ENCODE measurements at regions not wholly inside any gene's neighbourhood (a gene's known extent, or its start where the extent isn't known, plus 50 kb on each side); places are given as distances from the start of the nearest gene placed in this dataset.

DNA sequence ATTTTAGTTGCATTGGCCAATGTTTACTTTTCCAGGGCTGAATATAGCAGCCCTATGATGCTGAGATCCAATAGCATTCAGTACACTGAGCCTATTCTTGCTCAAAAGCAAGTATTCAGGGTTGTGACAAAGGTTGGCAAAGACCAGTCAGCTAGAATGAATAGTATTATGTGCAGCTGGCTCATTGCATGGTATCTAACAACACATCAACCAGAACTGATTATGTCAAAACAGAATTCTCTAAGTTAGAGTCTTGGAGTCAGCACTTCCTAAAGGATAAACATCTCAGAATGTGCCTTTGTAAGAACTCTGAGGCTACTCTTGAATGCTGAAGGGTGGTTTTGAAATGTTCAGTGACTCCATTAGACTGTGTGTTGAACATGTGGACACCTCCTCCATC, 774.5 kb upstream of the RGMB start:
- no peak overlapping the region for H3K4me2 ChIP-seq (ENCODE audit: insufficient read depth in 1 of 2, low read depth in 2 of 2, low read length in 2 of 2)
- TF ChIP-seq POLR2A (IDR thresholded peaks at IDR 0.05; ENCODE audit: control extremely low read depth in 1 of 2, low read depth in 2 of 2, low read length in 2 of 2) (no peak), TBP (IDR thresholded peaks at IDR 0.05; ENCODE audit: low read depth, low read length) (no peak), CHD1 (IDR thresholded peaks at IDR 0.05; ENCODE audit: low read depth, low read length) (no peak), RBBP5 (IDR thresholded peaks at IDR 0.05; ENCODE audit: borderline replicate concordance, low read depth, low read length) (no peak), GTF2F1 (IDR thresholded peaks at IDR 0.05; ENCODE audit: borderline replicate concordance, low read depth, low read length) (no peak), SP2 (IDR thresholded peaks at IDR 0.05; ENCODE audit: low read length) (no peak), CTBP2 (IDR thresholded peaks at IDR 0.05; ENCODE audit: borderline replicate concordance, insufficient read depth, insufficient read length, low read length) (no peak)
- TF ChIP-seq, protein P1, sequence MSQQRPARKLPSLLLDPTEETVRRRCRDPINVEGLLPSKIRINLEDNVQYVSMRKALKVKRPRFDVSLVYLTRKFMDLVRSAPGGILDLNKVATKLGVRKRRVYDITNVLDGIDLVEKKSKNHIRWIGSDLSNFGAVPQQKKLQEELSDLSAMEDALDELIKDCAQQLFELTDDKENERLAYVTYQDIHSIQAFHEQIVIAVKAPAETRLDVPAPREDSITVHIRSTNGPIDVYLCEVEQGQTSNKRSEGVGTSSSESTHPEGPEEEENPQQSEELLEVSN (IDR thresholded peaks at IDR 0.05), result no peak
- H2BK5ac ChIP-seq (ENCODE audit: low read depth, low read length), result no peak overlapping the region
- no peak overlapping the region for H3K4ac ChIP-seq (replicated peaks; ENCODE audit: insufficient read length, low read depth, low read length)
- H3K56ac ChIP-seq (replicated peaks; ENCODE audit: insufficient read length, low read depth, low read length), result no peak overlapping the region
- POLR2A ChIA-PET (ENCODE audit: partially characterized antibody), result no interaction called here
- H3K14ac ChIP-seq (ENCODE audit: insufficient read length), result no peak overlapping the region
- no peaks in the 10 kb centered on the region for H3K79me1 ChIP-seq (ENCODE audit: low read depth, low read length)
- no peaks in the 10 kb centered on the region for H3K4me1 ChIP-seq (replicated peaks in 1 of 4; ENCODE audit: control insufficient read depth in 3 of 4, insufficient read depth in 4 of 4, low read length in 3 of 4)
- no peak for DNase-seq (ENCODE audit: low read depth in 1 of 2, low spot score in 2 of 2)
- H3K27ac ChIP-seq (ENCODE audit: low read depth, low read length), result no peak overlapping the region
- CTCF ChIA-PET (ENCODE audit: partially characterized antibody), result interaction anchor here (1.0 kb wide), 1 partner anchor 19 kb away, joined by 3 read pairs; no protein-coding TSS in a partner anchor
- no peak overlapping the region for H4K91ac ChIP-seq (replicated peaks; ENCODE audit: insufficient read length, low read length)
- no peaks in the 10 kb centered on the region for H3K23me2 ChIP-seq (ENCODE audit: low read depth, low read length)
- H2AFZ ChIP-seq (ENCODE audit: low read length), result no peak overlapping the region
- no peak overlapping the region for H2BK12ac ChIP-seq (ENCODE audit: low read depth, low read length)
- no peak overlapping the region for H2BK20ac ChIP-seq (ENCODE audit: low read length)
- no peak overlapping the region for H3K4me3 ChIP-seq (ENCODE audit: extremely low read depth in 1 of 4, insufficient read depth in 2 of 4, low read depth in 3 of 4, low read length in 4 of 4)
- no peak overlapping the region for H4K5ac ChIP-seq (ENCODE audit: insufficient read length, low read depth, low read length)
- H3K9me3 ChIP-seq (ENCODE audit: insufficient read depth in 2 of 2, low read depth in 1 of 2, low read length in 1 of 2), result no peaks in the 10 kb centered on the region
- H3K18ac ChIP-seq (ENCODE audit: extremely low read depth, low read length), result no peak overlapping the region
- H4K20me1 ChIP-seq (replicated peaks in 1 of 2; ENCODE audit: control insufficient read depth in 1 of 2, insufficient read depth in 2 of 2, low read length in 2 of 2), result no peaks in the 10 kb centered on the region
- no peak overlapping the region for H3K23ac ChIP-seq (ENCODE audit: insufficient read length)
- H4K8ac ChIP-seq (ENCODE audit: extremely low read depth, insufficient read depth, low read length), result no peak overlapping the region
- no peak overlapping the region for H2AK5ac ChIP-seq (ENCODE audit: low read depth, low read length)
- no peak overlapping the region for H3K9ac ChIP-seq (replicated peaks in 1 of 4; ENCODE audit: extremely low read depth in 1 of 4, low read depth in 3 of 4, low read length in 3 of 4)
- no peak overlapping the region for H2BK120ac ChIP-seq (replicated peaks; ENCODE audit: low read depth, low read length)
- FAIRE-seq, result no peak
- H3K27me3 ChIP-seq (replicated peaks in 1 of 4; ENCODE audit: control insufficient read depth in 3 of 4, extremely low read depth in 1 of 4, insufficient read depth in 3 of 4, low read length in 3 of 4), result no peaks in the 10 kb centered on the region
- no peaks in the 10 kb centered on the region for H3K79me2 ChIP-seq (ENCODE audit: control insufficient read depth in 1 of 2, insufficient read depth in 2 of 2, low read length in 2 of 2)
- no peaks in the 10 kb centered on the region for H3K36me3 ChIP-seq (ENCODE audit: control insufficient read depth in 2 of 4, insufficient read depth in 4 of 4, low read length in 3 of 4)
- no peak overlapping the region for H2BK15ac ChIP-seq (ENCODE audit: low read length)

Data from H1 (cell line).